Right cardiac atrium (tissue), 5 donors: ENCODE measurements at regions not wholly inside any gene's neighbourhood (a gene's known extent, or its start where the extent isn't known, plus 50 kb on each side); places are given as distances from the start of the nearest gene placed in this dataset.
A peak's percentile ranks its signal among the peaks of the same experiment; 100 is the strongest.

Experiments used
- ATAC-seq, 2 donors: fragments of 200-7000 bp; cut with Tn5 transposase; one replicate each; pipeline versions ENCODE4 v1.8.0 to v1.9.1; 2020; ENCODE audit warnings: moderate library complexity in 2 of 2, mild to moderate bottlenecking in 1 of 2
- DNase-seq, 3 donors: peaks; one replicate each; pipeline ENCODE4 v3.0.0-alpha.2; 2020
- H3K27ac ChIP-seq: one replicate; pipeline ENCODE4 v1.5.1; 2013; ENCODE audit warnings: mild to moderate bottlenecking, low read length, control low read depth, moderate library complexity
- H3K27me3 ChIP-seq: one replicate; pipeline ENCODE4 v1.6.1; 2013; ENCODE audit not compliant: control insufficient read depth, insufficient read depth
- H3K4me1 ChIP-seq: one replicate; pipeline ENCODE4 v1.6.1; 2013; ENCODE audit warnings: low read length; ENCODE audit not compliant: control insufficient read depth, insufficient read depth
- H3K4me3 ChIP-seq: one replicate; pipeline ENCODE4 v1.5.1; 2013; ENCODE audit warnings: low read length, control low read depth
- H3K9me3 ChIP-seq: one replicate; pipeline ENCODE4 v1.6.1; 2013; ENCODE audit warnings: low read length; ENCODE audit not compliant: control insufficient read depth
- WGBS: extraction: QIAGEN DNeasy Blood & Tissue Kit; methylation state at CpG from one replicate; pipeline ENCODE4 v1.1.7; 2013; 5-methylcytosine and 5-hydroxymethylcytosine counted together
- intact Hi-C, 4 donors: fragments of 100-400 bp; cut with DNase I; formaldehyde crosslinking; loops; one replicate each; pipeline versions ENCODE4 v1.11.0 to v1.14.0; 2022 to 2023
- donor health status: healthy with polysubstance abuse.
- donor health status: DM: no; HTN: yes; CAD: no.
- donor health status: DM: no; HTN: no; CAD: no.
- donor health status: DM: no; HTN: yes; CAD: no; lungs with severe emphysema.
- donor health status: DM: yes; HTN: yes; CAD: no.

DNA sequence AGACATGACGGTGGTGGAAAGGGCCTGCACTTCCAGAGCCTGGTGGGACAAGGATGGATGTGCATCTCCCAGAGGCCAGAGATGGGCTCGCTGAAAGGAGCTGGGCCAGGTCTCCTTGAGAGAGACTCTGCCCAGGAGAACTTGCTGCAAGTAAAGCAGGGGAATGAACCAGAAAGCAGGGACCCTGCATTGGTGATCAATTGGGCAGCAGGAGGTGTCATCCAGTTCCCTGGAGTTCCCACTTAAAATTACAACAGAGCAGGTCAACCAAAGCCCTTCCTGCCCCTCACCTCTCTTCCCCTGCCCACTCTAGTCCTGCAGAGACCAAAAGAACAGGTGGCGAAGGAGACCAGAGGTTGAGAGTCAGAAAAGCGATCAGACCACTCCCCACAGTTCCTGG, 69.7 kb upstream of the CAB39 start:
- Histone ChIP-seq H3K4me3 (no peak overlapping the region), H3K27me3 (no peaks in the 10 kb centered on the region), H3K9me3 (no peaks in the 10 kb centered on the region), H3K4me1 (no peaks in the 10 kb centered on the region), H3K27ac (no peak overlapping the region)
- DNase-seq (no peak), ATAC-seq (no peak)
- intact Hi-C loops, result no loop called here
- WGBS, result 92% methylated on average over 4 of the region's 4 CpGs

DNA sequence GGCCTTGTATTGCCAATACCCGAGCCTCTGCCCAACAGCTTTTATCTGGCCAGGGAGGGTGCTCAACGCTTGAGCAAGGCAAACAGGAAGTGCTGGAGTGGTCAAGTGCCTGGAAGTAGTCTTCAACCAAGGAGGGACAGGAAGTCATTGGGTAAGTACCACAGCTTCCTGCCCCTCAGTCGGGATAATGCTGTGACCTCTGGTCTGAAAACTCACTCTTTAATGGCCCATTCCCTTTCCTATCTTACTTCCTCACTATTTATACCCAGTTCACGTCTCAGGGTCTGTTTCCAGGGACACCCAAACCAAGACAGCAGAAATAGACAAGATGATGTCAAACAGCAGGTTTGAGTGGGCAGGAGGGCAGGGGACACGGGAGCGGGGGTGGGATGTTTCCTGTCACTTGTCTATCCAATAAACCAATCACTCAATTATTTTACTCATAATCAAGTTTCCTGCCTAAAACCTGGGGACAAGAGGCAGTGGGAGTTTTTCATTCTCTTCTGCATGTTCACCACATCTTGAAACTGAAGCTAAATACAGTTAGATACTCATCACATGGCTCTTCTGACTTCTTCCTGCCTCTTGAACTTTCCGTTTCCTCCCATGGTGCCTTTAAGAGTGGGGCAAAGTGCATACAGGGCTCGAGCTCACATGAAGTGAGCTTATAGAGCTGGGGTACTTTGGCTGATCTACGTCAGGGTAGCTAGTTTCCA, 68.9 kb upstream of the CAB39 start:
- no peaks in the 10 kb centered on the region for H3K9me3 ChIP-seq
- no peaks in the 10 kb centered on the region for H3K27me3 ChIP-seq
- H3K27ac ChIP-seq, result no peak overlapping the region
- intact Hi-C loops, result no loop called here
- no peaks in the 10 kb centered on the region for H3K4me1 ChIP-seq
- 50% methylated on average over 9 of the region's 9 CpGs for WGBS
- DNase-seq (peak in 2 of 3 donors; percentile 45 to 76), ATAC-seq (peak; percentile 69 to 76)
- no peak overlapping the region for H3K4me3 ChIP-seq

DNA sequence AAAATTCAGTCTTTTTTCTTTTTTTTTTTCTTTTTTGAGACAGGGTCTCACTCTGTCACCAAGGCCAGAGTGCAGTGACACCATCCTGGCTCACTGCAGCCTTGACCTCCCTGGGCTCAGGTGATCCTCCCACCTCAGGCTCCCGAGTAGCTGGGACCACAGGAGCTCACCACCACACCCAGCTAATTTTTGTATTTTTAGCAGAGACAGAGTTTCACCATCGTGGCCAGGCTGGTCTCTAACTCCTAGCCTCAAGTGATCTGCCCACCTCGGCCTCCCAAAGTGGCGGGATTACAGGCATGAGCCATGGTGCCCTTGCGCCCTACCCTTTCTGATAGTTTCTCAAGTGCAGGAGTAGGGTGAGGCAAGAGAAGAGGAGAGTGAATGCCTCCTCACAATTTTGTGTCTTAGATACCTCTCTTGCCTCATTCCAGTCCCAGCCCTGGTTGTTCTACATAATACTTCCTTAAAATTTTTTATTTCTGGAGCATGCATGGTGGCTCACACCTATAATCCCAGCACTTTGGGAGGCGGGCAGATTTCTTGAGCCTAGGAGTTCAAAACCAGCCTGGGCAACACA, 68.2 kb upstream of the CAB39 start:
- no peaks in the 10 kb centered on the region for H3K9me3 ChIP-seq
- no peak for ATAC-seq
- no peak overlapping the region for H3K27ac ChIP-seq
- 86% methylated on average over 6 of the region's 6 CpGs for WGBS
- no peak overlapping the region for H3K4me3 ChIP-seq
- no peak for DNase-seq
- intact Hi-C loops, result no loop called here
- H3K27me3 ChIP-seq, result no peaks in the 10 kb centered on the region
- H3K4me1 ChIP-seq, result no peaks in the 10 kb centered on the region

DNA sequence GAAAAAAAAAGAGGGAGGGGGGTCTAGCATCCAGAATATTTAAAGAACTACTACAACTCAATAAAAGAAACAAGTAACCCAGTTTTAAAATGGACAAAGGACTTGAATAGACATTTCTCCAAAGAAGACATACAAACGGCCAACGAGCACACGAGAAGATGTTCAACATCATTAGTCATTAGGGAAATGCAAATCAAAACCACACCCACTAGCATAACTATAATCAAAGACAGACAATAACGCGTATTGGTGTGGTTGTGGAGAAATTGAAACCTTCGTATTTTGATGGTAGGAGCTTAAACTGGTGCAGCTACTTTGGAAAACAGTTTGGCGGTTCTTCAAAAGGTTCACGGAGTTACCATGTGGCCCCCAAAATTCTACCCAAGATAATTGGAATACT, 64.3 kb upstream of the CAB39 start:
- Histone ChIP-seq H3K4me1 (no peaks in the 10 kb centered on the region), H3K9me3 (no peaks in the 10 kb centered on the region), H3K27me3 (no peaks in the 10 kb centered on the region), H3K4me3 (no peak overlapping the region), H3K27ac (no peak overlapping the region)
- intact Hi-C loops, result no loop called here
- 91% methylated on average over 8 of the region's 8 CpGs for WGBS
- DNase-seq, result no peak
- no peak for ATAC-seq

DNA sequence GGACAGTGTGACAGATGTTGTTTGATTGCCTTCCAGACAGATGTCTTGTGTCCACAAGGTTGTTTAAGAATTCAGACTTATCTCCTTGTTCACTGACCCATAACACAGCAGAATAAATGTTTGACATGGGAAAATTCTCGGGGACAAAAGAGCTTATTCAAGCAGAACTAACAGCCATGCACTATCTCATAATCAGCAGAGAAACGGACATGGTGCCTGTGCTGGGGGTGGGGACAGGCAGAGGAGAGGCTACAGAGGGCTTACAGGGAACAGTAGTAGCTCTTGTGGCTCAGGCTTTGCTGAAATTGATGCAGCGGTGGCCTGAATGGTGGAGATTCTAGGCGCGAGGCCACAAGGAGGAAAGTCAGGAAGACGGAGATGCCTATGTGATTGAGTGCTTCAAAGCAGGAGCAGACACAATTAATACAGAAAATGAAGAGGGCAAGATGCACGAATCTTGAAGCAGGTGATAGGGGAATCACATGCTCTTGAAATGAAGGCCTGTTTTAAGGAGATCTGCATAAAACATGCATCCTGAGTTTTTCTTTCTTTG, 62.0 kb upstream of the CAB39 start:
- 59% methylated on average over 7 of the region's 7 CpGs for WGBS
- Histone ChIP-seq H3K27me3 (no peaks in the 10 kb centered on the region), H3K27ac (no peak overlapping the region), H3K4me3 (no peak overlapping the region), H3K4me1 (no peaks in the 10 kb centered on the region), H3K9me3 (no peaks in the 10 kb centered on the region)
- ATAC-seq, result no peak
- intact Hi-C loops, result no loop called here
- DNase-seq, result no peak

DNA sequence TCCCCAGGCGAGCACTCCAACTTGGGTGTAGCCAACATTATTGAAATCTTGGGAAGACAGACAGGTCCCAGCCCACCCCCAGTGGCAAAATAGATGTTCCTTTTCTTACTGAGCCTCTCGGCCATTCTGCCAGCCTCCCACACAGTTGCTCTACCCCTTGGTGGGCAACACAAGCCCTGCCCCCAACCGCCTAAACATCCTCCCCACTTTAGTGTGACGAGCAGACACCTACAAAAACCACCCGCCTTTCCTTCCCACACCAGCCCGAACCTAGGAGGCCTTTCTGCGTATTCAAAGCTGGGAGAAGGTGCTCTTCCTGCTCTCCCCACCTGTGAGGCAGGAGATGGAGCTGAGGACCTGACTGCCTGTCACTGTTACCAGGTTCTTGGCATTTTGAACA, 58.6 kb upstream of the CAB39 start:
- H3K9me3 ChIP-seq, result no peaks in the 10 kb centered on the region
- ATAC-seq (no peak), DNase-seq (no peak)
- H3K4me1 ChIP-seq, result no peaks in the 10 kb centered on the region
- H3K4me3 ChIP-seq, result no peak overlapping the region
- intact Hi-C loops, result no loop called here
- WGBS, result 88% methylated on average over 7 of the region's 7 CpGs
- H3K27me3 ChIP-seq, result no peaks in the 10 kb centered on the region
- no peak overlapping the region for H3K27ac ChIP-seq

DNA sequence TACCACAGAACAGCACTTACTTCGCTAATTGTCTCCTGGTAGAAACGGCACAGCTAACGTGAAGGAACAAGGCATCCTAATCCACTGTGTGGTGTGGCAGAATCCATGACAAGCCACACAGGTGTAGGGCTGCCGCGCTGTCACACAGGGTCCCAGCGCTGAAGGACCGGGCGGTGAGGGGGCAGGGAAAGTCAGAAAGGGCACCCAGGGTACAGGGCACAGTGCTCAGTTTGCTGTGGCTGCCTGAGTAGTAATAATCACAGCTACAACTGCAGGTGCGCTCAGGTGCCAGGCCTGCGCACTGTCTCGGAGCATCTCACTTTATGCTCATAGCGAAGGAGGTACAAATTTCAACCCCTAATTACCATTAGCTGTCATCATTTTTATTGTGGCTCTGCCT, 55.2 kb upstream of the CAB39 start:
- intact Hi-C loops, result no loop called here
- Histone ChIP-seq H3K27me3 (no peaks in the 10 kb centered on the region), H3K9me3 (no peaks in the 10 kb centered on the region), H3K4me1 (peaks cover 2% of the 10 kb centered on the region), H3K27ac (no peak overlapping the region), H3K4me3 (no peak overlapping the region)
- DNase-seq, result no peak
- WGBS, result 95% methylated on average over 12 of the region's 12 CpGs
- ATAC-seq, result no peak

DNA sequence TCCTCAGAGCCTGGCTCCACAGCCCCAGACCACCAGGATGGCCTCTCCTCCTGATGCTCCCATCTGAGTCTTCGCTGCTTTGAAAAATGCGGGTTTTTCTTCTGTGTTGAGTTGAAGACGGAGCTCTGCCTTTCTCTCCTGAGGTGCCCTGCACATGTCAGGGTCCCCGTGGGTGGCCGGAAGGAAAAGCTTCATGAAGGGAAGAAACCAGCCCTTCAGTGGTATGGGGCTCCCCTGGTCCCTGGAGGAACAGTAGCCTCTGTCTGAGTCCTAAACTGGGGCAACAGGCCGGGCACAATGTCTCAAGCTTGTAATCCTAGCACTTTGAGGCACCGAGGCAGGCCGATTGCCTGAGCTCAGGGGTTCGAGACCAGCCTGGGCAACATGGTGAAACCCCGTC, 54.7 kb upstream of the CAB39 start:
- no peaks in the 10 kb centered on the region for H3K27me3 ChIP-seq
- WGBS, result 92% methylated on average over 10 of the region's 10 CpGs
- DNase-seq, result no peak
- no peak overlapping the region for H3K4me3 ChIP-seq
- no peak overlapping the region for H3K27ac ChIP-seq
- intact Hi-C loops, result no loop called here
- H3K9me3 ChIP-seq, result no peaks in the 10 kb centered on the region
- peaks cover 2% of the 10 kb centered on the region for H3K4me1 ChIP-seq
- ATAC-seq, result no peak

DNA sequence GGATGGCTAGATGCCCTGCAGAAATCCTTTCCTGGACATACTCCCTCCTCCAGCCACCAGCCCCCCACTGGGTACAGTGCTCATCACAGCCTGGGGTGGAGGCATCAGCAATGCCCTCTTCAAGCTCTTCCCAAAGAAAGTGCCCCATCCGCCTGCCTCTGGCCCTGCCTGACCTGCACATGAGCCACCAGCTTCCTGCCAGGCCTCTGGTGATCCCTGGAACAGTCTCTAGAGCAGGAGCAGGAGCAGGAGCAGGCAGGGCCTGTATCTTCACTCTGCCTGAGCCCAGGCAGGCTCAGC, 54.1 kb upstream of the CAB39 start:
- Histone ChIP-seq H3K4me1 (peaks cover 2% of the 10 kb centered on the region), H3K4me3 (no peak overlapping the region), H3K9me3 (no peaks in the 10 kb centered on the region), H3K27ac (no peak overlapping the region), H3K27me3 (no peaks in the 10 kb centered on the region)
- DNase-seq (no peak), ATAC-seq (no peak)
- WGBS, result 83% methylated on average over 1 of the region's 1 CpG
- intact Hi-C loops, result no loop called here

DNA sequence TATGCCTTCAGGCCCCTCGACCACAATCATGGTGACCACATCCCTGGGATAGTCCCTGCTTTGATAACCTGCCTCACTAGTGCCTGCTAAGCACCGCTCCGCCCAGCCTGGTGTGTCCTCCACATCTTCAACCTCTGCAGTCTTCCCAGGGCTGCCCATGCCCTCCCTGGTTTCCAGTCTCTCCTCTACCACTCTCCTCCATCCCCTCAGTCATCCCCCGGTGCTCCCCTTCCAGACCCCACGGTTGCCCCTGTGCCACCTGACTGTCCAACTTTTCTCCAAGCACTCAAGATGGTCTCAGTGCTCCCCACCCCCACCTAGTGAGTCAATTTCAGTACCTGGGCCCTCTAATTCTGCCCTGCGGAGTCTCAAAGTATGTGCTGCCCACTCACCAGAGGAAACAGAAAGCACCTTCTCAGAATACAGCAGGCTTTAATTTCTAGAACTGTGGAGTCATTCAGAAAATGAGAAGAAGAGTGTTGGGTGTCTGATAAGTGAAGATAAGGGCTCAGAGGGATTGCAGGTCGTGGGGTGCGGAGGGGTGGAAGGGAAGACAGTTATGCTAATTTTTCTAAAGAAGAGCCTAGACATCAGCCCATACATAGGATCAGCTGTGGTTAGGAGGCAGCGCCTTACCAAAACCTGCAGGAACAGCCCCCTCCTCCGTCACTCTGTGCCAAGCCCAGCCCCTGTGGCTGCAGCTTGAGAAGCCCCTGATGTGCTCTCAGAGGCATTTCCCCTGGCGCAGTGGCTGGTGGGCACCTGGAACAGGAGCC, 53.6 kb upstream of the CAB39 start:
- intact Hi-C loops, result no loop called here
- H3K27me3 ChIP-seq, result no peaks in the 10 kb centered on the region
- peaks cover 2% of the 10 kb centered on the region for H3K4me1 ChIP-seq
- no peak for DNase-seq
- H3K4me3 ChIP-seq, result no peak overlapping the region
- ATAC-seq, result no peak
- WGBS, result 81% methylated on average over 11 of the region's 11 CpGs
- H3K27ac ChIP-seq, result no peak overlapping the region
- H3K9me3 ChIP-seq, result no peaks in the 10 kb centered on the region

DNA sequence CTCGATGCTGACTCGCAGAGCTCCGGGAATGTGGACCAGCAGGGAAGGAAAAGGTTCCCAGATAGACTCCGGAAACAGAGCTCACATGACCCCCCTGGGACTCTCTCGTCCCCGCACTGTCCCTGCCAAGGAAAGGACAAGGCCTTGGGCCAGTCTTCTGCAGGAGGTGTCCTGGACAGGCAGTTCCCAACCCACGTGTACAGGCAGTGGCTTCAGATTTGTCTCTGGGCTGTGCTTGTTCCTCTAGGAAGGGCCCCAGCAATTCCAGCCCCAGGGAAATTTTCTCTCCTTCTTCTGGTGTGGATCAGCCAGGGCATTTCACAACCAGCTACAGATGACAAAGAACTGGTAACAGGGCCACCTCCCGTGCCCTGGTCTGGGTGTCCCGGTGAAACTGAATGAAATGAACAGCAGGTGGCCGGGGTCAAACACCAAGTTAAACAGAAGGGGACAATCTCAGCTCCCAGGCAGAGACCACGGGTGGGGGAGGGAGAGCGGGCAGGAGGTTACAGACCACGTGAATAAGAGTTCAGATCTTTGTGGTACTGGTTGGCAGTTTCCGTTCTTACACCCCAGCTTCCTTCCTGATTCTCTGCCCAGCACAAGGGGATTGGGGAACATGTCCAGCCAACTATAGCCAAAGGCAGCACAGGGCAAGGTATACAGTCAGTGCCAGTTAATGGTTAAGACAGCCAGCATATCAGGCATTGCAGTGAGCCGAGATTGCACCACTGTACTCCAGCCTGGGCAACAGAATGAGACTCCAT, 52.2 kb upstream of the CAB39 start:
- ATAC-seq (peak; percentile 57 to 61), DNase-seq (peak; percentile 24 to 80 (median 74))
- Histone ChIP-seq H3K4me1 (peaks cover 2% of the 10 kb centered on the region), H3K27ac (peak overlapping the region; percentile 3), H3K4me3 (no peak overlapping the region), H3K27me3 (no peaks in the 10 kb centered on the region), H3K9me3 (no peaks in the 10 kb centered on the region)
- intact Hi-C loops, result no loop called here
- WGBS, result 52% methylated on average over 15 of the region's 15 CpGs
